PC-9 (cell line): ENCODE measurements at regions not wholly inside any gene's neighbourhood (a gene's known extent, or its start where the extent isn't known, plus 50 kb on each side); places are given as distances from the start of the nearest gene placed in this dataset.

Experiments
- EZH2 ChIP-seq: fragments of 200-600 bp; sonication (generic); IDR thresholded peaks from 2 replicates; pipeline ENCODE4 v1.8.0; 2017; ENCODE audit warnings: antibody characterized with exemption, low read depth
- TF ChIP-seq, protein P1 (sequence below): fragments of 200-600 bp; sonication (generic); conservative IDR thresholded peaks from 2 replicates; pipeline ENCODE4 v1.6.1; 2017; ENCODE audit warnings: mixed run types, antibody characterized with exemption, mild to moderate bottlenecking, moderate library complexity

DNA sequence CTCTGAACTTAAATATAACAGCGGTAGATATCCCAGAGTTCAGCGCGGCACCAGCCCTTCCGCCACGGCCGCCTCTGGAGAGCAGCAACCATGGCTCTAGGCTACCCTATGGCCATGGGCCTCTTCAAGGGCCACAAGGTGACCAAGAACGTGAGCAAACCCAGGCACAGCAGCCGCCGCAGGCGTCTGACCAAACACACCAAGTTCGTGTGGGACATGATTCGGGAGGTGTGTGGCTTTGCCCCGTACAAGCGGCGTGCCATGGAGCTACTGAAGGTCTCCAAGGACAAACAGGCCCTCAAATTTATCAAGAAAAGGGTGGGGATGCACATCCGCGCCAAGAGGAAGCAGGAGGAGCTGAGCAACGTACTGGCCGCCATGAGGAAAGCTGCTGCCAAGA lies 229.0 kb downstream of the ACTL7B start:
- TF ChIP-seq, protein P1, sequence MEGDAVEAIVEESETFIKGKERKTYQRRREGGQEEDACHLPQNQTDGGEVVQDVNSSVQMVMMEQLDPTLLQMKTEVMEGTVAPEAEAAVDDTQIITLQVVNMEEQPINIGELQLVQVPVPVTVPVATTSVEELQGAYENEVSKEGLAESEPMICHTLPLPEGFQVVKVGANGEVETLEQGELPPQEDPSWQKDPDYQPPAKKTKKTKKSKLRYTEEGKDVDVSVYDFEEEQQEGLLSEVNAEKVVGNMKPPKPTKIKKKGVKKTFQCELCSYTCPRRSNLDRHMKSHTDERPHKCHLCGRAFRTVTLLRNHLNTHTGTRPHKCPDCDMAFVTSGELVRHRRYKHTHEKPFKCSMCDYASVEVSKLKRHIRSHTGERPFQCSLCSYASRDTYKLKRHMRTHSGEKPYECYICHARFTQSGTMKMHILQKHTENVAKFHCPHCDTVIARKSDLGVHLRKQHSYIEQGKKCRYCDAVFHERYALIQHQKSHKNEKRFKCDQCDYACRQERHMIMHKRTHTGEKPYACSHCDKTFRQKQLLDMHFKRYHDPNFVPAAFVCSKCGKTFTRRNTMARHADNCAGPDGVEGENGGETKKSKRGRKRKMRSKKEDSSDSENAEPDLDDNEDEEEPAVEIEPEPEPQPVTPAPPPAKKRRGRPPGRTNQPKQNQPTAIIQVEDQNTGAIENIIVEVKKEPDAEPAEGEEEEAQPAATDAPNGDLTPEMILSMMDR: no peak
- no peak for TF ChIP-seq EZH2
